ENCODE measurements at regions not wholly inside any gene's neighbourhood (a gene's known extent, or its start where the extent isn't known, plus 50 kb on each side); places are given as distances from the start of the nearest gene placed in this dataset.

DNA sequence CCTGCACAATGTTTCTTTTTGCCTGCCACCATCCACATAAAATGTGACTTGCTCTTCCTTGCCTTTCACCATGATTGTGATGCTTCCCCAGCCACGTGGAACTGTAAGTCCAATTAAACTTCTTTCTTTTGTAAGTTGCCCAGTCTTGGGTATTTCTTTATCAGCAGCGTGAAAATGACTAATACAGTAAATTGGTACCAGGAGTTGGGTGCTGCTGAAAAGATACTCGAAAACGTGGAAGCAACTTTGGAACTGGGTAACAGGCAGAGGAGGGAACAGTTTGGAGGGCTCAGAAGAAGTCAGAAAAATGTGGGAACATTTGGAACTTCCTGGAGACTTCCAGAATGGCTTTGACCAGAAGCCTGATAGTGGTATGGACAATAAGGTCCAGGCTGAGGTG is 425.3 kb downstream of the GPATCH2 start:
- no peak overlapping the region for H3K9ac ChIP-seq (ENCODE audit: low read depth, low read length, poor library complexity, severe bottlenecking)
- no peaks in the 10 kb centered on the region for H3K36me3 ChIP-seq (ENCODE audit: insufficient read depth, low read length)
- no peaks in the 10 kb centered on the region for H3F3A ChIP-seq (ENCODE audit: low read depth)
- H4K20me1 ChIP-seq (ENCODE audit: insufficient read depth, low read length, poor library complexity, severe bottlenecking): no peaks in the 10 kb centered on the region
- no peaks in the 10 kb centered on the region for H3K4me1 ChIP-seq (ENCODE audit: insufficient read depth, low read length, poor library complexity, severe bottlenecking)
- H3K4me2 ChIP-seq (ENCODE audit: low read depth, low read length, poor library complexity, severe bottlenecking): no peak overlapping the region
- H2AFZ ChIP-seq (ENCODE audit: low read length): no peak overlapping the region
- no peaks in the 10 kb centered on the region for H3K27me3 ChIP-seq (ENCODE audit: insufficient read depth, low read length, poor library complexity, severe bottlenecking)
- H3K9me3 ChIP-seq (ENCODE audit: insufficient read depth, low read depth, low read length): 0 out of 2 replicates have a peak, but pooled peaks cover 4% of the 10 kb centered on the region
- H3K9me2 ChIP-seq (replicated peaks; ENCODE audit: low read depth, low read length): no peaks in the 10 kb centered on the region
- H3K4me3 ChIP-seq (ENCODE audit: low read length, poor library complexity, severe bottlenecking): no peak overlapping the region
- no peaks in the 10 kb centered on the region for H3K79me2 ChIP-seq (ENCODE audit: insufficient read depth, low read length)
- no peak for TF ChIP-seq EZH2phosphoT487 (IDR thresholded peaks at IDR 0.05; ENCODE audit: borderline replicate concordance)
- TF ChIP-seq, protein P1, sequence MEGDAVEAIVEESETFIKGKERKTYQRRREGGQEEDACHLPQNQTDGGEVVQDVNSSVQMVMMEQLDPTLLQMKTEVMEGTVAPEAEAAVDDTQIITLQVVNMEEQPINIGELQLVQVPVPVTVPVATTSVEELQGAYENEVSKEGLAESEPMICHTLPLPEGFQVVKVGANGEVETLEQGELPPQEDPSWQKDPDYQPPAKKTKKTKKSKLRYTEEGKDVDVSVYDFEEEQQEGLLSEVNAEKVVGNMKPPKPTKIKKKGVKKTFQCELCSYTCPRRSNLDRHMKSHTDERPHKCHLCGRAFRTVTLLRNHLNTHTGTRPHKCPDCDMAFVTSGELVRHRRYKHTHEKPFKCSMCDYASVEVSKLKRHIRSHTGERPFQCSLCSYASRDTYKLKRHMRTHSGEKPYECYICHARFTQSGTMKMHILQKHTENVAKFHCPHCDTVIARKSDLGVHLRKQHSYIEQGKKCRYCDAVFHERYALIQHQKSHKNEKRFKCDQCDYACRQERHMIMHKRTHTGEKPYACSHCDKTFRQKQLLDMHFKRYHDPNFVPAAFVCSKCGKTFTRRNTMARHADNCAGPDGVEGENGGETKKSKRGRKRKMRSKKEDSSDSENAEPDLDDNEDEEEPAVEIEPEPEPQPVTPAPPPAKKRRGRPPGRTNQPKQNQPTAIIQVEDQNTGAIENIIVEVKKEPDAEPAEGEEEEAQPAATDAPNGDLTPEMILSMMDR (conservative IDR thresholded peaks at IDR 0.05; ENCODE audit: low read length): no peak

DNA sequence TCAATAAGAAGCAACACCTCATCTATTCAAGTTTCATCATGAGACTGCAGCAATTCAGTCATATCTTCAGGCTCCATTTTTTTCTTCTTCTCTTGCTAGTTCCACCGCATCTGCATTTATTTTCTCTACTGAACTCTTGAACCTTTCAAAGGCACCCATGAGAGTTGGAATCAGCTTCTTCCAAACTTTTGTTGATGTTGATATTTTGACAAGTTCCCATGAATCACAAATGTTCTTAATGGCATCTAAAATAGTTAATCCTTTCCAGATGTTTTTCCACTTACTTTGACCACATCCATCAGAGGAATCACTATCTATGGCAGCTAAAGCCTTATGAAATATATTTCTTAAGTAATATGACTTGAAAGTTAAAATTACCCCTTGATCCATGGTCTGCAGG is 434.3 kb downstream of the GPATCH2 start:
- H2AFZ ChIP-seq (ENCODE audit: low read length): no peak overlapping the region
- H3K27me3 ChIP-seq (ENCODE audit: insufficient read depth, low read length, poor library complexity, severe bottlenecking): no peaks in the 10 kb centered on the region
- H3K9ac ChIP-seq (ENCODE audit: low read depth, low read length, poor library complexity, severe bottlenecking): no peak overlapping the region
- H3K4me1 ChIP-seq (ENCODE audit: insufficient read depth, low read length, poor library complexity, severe bottlenecking): no peaks in the 10 kb centered on the region
- no peak overlapping the region for H3K4me3 ChIP-seq (ENCODE audit: low read length, poor library complexity, severe bottlenecking)
- H3K79me2 ChIP-seq (ENCODE audit: insufficient read depth, low read length): no peaks in the 10 kb centered on the region
- H4K20me1 ChIP-seq (ENCODE audit: insufficient read depth, low read length, poor library complexity, severe bottlenecking): no peaks in the 10 kb centered on the region
- H3K36me3 ChIP-seq (ENCODE audit: insufficient read depth, low read length): no peaks in the 10 kb centered on the region
- no peaks in the 10 kb centered on the region for H3K9me2 ChIP-seq (replicated peaks; ENCODE audit: low read depth, low read length)
- H3F3A ChIP-seq (ENCODE audit: low read depth): no peaks in the 10 kb centered on the region
- no peak for TF ChIP-seq EZH2phosphoT487 (IDR thresholded peaks at IDR 0.05; ENCODE audit: borderline replicate concordance)
- TF ChIP-seq, protein P1 (conservative IDR thresholded peaks at IDR 0.05; ENCODE audit: low read length): no peak
- H3K4me2 ChIP-seq (ENCODE audit: low read depth, low read length, poor library complexity, severe bottlenecking): no peak overlapping the region
- H3K9me3 ChIP-seq (ENCODE audit: insufficient read depth, low read depth, low read length): no peaks in the 10 kb centered on the region

DNA sequence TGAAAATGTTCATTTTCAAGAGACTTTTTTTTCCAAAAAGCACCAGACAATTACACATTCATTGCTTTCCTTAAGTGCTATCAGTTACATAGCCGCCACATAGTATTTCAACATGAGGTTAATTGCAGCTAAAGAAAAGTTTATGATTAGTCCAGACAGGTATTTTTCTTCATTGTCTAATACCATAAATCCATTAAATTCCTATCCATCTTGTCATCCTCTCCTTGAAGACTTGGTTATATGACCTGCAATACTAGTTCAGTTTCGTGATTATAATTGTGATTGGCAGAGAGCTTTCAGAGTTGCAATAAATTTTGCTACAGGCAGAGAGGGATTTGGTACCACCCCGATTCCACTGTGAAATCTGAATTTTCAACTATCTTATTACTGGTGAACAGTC is 437.7 kb downstream of the GPATCH2 start:
- Histone ChIP-seq H3K79me2 (ENCODE audit: insufficient read depth, low read length) (no peaks in the 10 kb centered on the region), H3K9me2 (replicated peaks; ENCODE audit: low read depth, low read length) (no peaks in the 10 kb centered on the region), H3K36me3 (ENCODE audit: insufficient read depth, low read length) (no peaks in the 10 kb centered on the region), H2AFZ (ENCODE audit: low read length) (no peak overlapping the region), H3F3A (ENCODE audit: low read depth) (no peaks in the 10 kb centered on the region), H3K27me3 (ENCODE audit: insufficient read depth, low read length, poor library complexity, severe bottlenecking) (no peaks in the 10 kb centered on the region), H3K9me3 (ENCODE audit: insufficient read depth, low read depth, low read length) (0 out of 2 replicates have a peak, but pooled peaks cover 5% of the 10 kb centered on the region), H4K20me1 (ENCODE audit: insufficient read depth, low read length, poor library complexity, severe bottlenecking) (no peaks in the 10 kb centered on the region), H3K9ac (ENCODE audit: low read depth, low read length, poor library complexity, severe bottlenecking) (no peak overlapping the region), H3K4me3 (ENCODE audit: low read length, poor library complexity, severe bottlenecking) (no peak overlapping the region), H3K4me2 (ENCODE audit: low read depth, low read length, poor library complexity, severe bottlenecking) (no peak overlapping the region), H3K4me1 (ENCODE audit: insufficient read depth, low read length, poor library complexity, severe bottlenecking) (no peaks in the 10 kb centered on the region)
- no peak for TF ChIP-seq EZH2phosphoT487 (IDR thresholded peaks at IDR 0.05; ENCODE audit: borderline replicate concordance)
- TF ChIP-seq, protein P1 (conservative IDR thresholded peaks at IDR 0.05; ENCODE audit: low read length): no peak

Measured in Loucy (cell line).